Neutrophil (primary cell): ENCODE measurements at regions not wholly inside any gene's neighbourhood (a gene's known extent, or its start where the extent isn't known, plus 50 kb on each side); places are given as distances from the start of the nearest gene placed in this dataset.

Experiments
- H3K27ac ChIP-seq: fragments of 200-600 bp; sonication (generic); 2 replicates; pipeline ENCODE4 v1.5.1; 2016; ENCODE audit warnings: mild to moderate bottlenecking, moderate library complexity
- H3K27me3 ChIP-seq: fragments of 200-600 bp; sonication (generic); 2 replicates; pipeline ENCODE4 v1.6.0; 2016; ENCODE audit warnings: mild to moderate bottlenecking
- H3K36me3 ChIP-seq: fragments of 200-600 bp; sonication (generic); 2 replicates; pipeline ENCODE4 v1.5.1; 2017
- H3K4me1 ChIP-seq, 2 experiments: fragments of 200-600 bp in 1 of 2; sonication (generic) in 1 of 2; 1 replicate in 1 of 2; 2 replicates in 1 of 2; pipeline versions ENCODE4 v1.5.1 to v1.6.1; 2013 to 2016; ENCODE audit warnings: low read depth in 1 of 2, low read length in 1 of 2, mild to moderate bottlenecking in 1 of 2, moderate library complexity in 1 of 2; ENCODE audit not compliant: control insufficient read depth in 1 of 2, insufficient read depth in 1 of 2
- H3K4me3 ChIP-seq, 2 experiments: fragments of 200-600 bp in 1 of 2; sonication (generic) in 1 of 2; 1 replicate in 1 of 2; 2 replicates in 1 of 2; pipeline ENCODE4 v1.5.1; 2013 to 2016; ENCODE audit warnings: low read depth in 1 of 2, low read length in 1 of 2, mild to moderate bottlenecking in 1 of 2, moderate library complexity in 1 of 2
- H3K9me3 ChIP-seq: fragments of 200-600 bp; sonication (generic); 2 replicates; pipeline ENCODE4 v1.5.1; 2016
- CTCF ChIP-seq: fragments of 200-600 bp; sonication (generic); IDR thresholded peaks from 2 replicates; pipeline ENCODE4 v1.5.1; 2016; ENCODE audit warnings: antibody characterized with exemption

GRCh38 chr3:117628823-117629291, 919.3 kb downstream of the TUSC7 start:
- Histone ChIP-seq H3K9me3 (no peaks in the 10 kb centered on the region), H3K27ac (no peak overlapping the region), H3K4me3 (no peak overlapping the region), H3K4me1 (no peaks in the 10 kb centered on the region), H3K27me3 (no peaks in the 10 kb centered on the region), H3K36me3 (no peaks in the 10 kb centered on the region)
- TF ChIP-seq CTCF: no peak

GRCh38 chr3:117629505-117629904, 919.9 kb downstream of the TUSC7 start:
- Histone ChIP-seq H3K27ac (no peak overlapping the region), H3K4me3 (no peak overlapping the region), H3K4me1 (no peaks in the 10 kb centered on the region), H3K36me3 (no peaks in the 10 kb centered on the region), H3K27me3 (no peaks in the 10 kb centered on the region), H3K9me3 (no peaks in the 10 kb centered on the region)
- TF ChIP-seq CTCF: no peak

- Histone ChIP-seq H3K27me3 (no peaks in the 10 kb centered on the region), H3K9me3 (no peaks in the 10 kb centered on the region), H3K27ac (no peak overlapping the region), H3K4me1 (no peaks in the 10 kb centered on the region), H3K36me3 (no peaks in the 10 kb centered on the region), H3K4me3 (no peak overlapping the region)
- TF ChIP-seq CTCF: no peak
Measured at GRCh38 chr3:117630469-117630868, 920.9 kb downstream of the TUSC7 start.

- Histone ChIP-seq H3K27me3 (no peaks in the 10 kb centered on the region), H3K4me3 (no peak overlapping the region), H3K36me3 (no peaks in the 10 kb centered on the region), H3K27ac (no peak overlapping the region), H3K9me3 (no peaks in the 10 kb centered on the region), H3K4me1 (no peaks in the 10 kb centered on the region)
- TF ChIP-seq CTCF: no peak
Measured at GRCh38 chr3:117630885-117631284, 921.3 kb downstream of the TUSC7 start.

- Histone ChIP-seq H3K9me3 (no peaks in the 10 kb centered on the region), H3K4me1 (no peaks in the 10 kb centered on the region), H3K27ac (no peak overlapping the region), H3K27me3 (no peaks in the 10 kb centered on the region), H3K4me3 (no peak overlapping the region), H3K36me3 (no peaks in the 10 kb centered on the region)
- no peak for TF ChIP-seq CTCF
Measured at GRCh38 chr3:117631781-117632180, 922.2 kb downstream of the TUSC7 start.

GRCh38 chr3:117632191-117632590, 922.6 kb downstream of the TUSC7 start:
- no peak for TF ChIP-seq CTCF
- Histone ChIP-seq H3K4me3 (no peak overlapping the region), H3K4me1 (no peaks in the 10 kb centered on the region), H3K36me3 (no peaks in the 10 kb centered on the region), H3K9me3 (no peaks in the 10 kb centered on the region), H3K27me3 (no peaks in the 10 kb centered on the region), H3K27ac (no peak overlapping the region)
